ENCODE measurements at regions not wholly inside any gene's neighbourhood (a gene's known extent, or its start where the extent isn't known, plus 50 kb on each side); places are given as distances from the start of the nearest gene placed in this dataset.

DNA sequence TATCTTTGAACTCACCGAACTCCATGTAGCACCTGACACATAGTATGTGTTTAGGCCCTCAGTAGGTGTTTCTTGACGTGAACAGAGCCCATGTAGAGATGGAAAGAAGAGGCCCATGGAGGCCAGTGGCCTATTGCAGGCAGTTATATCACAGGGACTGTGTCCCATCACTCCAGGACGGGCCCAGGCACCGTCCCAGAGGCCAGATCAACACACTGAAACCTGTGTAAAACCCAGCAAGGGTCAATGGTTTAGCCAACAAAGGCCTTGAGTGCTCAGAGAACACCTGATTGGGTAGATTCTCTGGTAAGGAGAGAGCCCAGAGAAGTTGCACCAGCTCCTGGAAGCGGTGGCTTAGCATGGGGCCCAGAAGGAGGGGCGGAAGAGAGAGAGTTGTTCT, 82.8 kb downstream of the INHBB start:
- no peak for DNase-seq

DNA sequence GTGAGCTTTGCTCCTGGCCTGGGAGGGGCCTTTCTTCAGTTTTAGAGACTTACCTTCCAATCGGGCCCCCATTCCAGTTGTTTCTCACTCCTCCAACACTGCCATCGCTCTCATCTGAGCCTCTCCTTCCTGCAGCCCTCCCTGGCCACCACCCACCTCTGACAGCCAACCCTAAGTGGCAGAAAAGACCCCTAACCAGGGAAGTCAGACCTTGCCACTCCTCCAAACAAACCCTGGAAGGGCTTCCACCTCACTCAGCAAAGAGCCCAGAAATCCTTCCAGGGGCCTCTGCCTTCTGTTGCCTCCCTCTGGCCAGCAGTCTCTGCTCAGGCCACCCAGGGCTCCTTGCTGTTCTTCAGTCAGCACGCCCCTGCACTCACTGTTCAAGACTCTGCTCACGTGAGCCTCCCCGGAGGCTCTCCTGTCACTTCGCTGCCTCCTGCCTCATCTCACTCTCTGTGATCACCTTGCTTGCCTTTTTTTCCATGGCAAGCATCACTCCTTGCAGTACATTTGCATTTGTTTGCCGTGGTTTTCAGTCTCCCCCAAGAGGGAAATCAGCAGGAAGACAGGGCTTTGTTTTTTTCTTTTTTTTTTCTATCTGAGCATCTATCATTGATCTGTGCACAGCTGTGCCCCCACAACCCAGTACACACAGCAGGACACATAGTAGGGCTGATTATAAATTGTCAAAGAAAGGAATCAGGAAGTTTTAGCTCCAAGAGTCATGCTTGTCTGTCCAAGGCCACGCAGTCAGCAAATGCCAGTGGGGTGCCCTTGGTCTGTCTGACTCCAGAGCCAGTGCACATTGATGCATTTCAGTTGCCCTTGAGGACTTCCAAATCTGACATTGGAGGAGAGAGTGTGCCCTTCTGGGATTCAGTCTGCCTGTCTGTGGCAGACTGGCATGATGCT, 83.9 kb downstream of the INHBB start:
- DNase-seq: no peak

DNA sequence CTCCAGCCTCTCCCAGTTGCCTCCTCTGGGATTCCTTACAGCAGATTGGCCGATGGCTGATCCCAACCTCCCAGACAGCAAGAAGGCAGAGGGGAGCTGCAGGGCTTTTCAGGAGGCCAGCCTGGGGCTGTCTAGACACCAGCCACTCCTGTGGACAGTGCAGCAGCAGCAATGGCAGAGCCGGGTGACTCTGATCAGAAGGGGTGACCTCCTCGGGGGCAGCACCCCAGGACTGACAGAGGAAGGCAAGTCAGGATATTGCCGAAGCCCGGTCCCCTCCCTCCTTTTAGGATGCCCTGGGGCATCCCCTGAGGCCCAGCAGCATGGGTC, 84.5 kb downstream of the INHBB start:
- DNase-seq: no peak

DNA sequence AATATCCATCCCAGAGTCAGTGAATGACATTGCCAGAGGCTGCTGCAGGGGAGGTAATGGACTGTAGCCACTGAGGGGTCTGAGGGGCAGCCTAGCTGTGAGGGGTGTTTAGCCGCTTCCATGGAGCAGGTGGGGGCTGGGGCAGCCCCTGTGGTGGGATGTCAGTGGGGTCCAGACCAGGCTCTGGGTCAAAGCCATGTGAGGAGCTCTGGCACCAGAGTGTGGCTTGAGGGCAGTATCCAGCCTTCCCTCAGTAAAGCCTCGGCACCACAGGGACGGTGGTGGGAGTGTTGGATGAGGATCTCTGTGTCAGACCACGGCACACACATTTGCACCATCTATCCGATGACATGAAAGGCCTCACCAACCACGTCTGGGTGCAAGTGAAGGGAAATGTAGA, 85.0 kb downstream of the INHBB start:
- no peak for DNase-seq

DNA sequence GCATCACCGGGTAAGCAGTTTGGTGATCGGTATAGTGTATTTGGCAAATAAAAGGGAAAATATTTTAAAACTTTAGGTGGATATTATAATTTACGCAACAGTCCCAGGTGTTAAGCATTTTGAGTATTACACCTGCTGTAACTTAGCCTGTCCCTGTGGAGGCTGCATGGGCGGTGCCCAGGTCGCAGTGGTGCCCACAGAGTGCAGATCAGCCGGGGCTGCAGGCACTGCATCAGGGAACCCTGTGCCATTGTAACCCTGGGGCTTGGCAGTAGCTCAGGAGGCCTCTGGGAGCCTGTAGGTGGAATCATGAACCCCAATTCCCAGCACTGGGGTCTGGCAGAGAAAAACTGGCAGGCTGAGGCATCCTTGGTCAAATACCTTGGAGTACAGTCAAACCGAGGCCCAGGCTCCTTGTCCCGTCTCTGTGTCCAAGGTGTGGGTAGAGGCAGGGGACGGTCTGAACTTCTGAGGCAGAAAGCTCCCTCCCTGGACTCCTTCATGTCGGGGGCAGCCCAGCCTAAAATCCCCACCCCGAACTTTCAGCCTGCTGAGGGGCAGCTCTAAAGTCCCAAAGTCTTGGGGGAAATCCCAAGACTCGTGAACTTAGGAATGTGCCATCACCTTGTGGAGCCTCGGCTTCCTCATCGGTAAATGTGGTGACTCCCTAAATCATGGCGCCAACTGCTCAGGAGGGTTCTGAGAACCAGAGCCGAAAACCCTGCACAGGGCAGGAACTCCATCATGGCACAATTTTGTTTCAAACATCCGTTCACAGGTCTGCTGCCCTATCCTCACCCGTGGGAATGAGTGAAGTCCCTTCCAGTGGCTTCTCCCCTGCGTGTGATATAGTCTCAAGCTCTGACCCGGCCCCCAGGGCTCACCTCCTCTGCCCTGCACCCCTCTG, 85.7 kb downstream of the INHBB start:
- DNase-seq: no peak

DNA sequence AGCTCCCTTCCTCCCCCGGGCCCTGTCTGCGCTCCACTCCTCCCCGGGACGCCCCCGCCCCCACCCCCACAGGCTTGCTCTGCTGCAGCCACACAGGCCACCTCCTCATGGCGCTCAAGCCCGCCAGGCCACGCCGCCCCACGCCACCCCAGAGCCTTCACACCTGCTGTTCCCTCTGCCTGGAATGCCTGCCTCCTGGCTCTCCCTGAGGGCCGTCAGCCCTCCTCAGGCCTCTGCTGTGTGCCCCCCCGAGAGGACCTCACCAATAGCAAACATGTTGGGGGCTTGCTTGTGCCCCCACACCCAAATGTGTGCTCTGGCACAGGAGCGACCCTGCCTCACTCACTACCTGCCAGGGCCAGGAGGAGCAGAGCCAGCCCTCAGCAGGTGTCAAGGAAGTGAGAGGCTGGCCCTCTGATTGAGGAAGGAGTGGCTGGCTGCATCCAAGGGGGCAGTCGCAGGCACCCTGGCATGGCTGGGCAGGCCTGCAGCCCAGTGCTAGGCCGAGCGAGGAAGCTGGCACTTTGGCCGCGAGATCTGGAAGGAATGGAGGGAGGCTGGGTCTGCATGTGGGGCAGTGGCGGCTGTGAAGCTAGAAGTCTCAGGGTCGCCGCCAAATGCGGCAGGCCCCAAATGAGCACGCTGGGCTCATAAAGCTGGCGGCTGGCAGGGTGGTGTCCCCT, 86.5 kb downstream of the INHBB start:
- no peak for DNase-seq

DNA sequence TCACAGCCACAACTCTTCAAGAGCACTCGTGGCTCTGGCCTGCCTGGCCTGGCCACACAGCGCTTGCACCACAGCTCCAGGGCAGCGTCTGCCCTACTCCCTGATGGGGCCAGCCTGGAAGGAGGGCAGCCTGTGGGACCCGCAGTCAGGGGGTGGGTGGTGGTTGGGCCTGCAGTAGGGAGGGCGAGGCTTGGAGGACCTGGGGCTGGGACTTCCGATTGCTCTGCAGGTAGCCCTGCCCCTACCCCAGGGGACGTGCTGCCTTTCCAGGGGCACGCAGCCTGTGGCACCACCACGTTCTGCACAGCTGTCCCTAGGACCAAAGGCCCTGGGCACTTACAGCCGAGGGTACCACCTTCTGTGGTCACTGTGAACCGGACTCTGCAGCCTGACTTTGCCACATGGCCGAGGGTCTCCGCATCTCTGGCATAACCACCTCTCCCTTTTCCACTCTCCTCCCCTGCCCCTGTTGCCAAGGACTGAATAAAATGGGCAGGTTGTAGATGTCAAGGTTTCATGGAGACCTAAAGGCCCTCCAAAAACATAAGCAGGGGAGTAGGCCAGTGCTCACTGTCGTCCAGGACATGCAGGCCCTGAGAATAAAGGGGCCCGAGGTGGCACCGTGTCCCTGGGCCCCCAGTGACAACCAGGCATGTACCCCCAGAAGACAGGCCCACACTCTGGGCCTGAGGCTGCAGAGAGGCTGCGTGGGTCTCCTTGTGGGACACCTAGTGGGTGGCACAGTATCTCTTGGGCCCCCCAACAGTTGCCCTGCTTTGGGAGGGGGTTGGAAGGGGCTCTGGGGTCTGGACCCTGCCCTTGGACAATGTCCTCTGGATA, 87.3 kb downstream of the INHBB start:
- DNase-seq: no peak

DNA sequence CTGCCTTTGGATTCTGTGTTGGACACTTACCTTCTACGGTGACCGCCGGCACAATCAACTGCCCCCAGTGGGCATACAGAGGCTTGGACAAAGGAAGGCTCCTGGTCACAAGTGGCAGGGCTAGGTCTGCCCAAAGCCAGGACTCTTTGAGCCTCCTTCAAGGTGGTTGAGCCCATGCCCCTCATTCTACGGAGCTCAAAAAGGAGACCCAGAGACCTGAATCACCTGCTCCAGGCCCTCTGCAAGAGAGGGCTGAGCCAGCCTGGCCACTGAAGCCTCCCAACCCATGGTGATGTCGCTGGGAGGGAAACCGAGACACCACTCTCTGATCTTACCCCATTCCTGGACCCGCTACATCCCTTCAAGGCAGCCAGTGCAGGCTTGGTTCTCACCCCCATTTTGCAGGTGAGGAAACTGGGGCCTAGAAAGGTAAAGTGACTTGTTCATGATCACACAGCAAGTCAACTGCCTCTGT, 87.9 kb downstream of the INHBB start:
- DNase-seq: no peak

DNA sequence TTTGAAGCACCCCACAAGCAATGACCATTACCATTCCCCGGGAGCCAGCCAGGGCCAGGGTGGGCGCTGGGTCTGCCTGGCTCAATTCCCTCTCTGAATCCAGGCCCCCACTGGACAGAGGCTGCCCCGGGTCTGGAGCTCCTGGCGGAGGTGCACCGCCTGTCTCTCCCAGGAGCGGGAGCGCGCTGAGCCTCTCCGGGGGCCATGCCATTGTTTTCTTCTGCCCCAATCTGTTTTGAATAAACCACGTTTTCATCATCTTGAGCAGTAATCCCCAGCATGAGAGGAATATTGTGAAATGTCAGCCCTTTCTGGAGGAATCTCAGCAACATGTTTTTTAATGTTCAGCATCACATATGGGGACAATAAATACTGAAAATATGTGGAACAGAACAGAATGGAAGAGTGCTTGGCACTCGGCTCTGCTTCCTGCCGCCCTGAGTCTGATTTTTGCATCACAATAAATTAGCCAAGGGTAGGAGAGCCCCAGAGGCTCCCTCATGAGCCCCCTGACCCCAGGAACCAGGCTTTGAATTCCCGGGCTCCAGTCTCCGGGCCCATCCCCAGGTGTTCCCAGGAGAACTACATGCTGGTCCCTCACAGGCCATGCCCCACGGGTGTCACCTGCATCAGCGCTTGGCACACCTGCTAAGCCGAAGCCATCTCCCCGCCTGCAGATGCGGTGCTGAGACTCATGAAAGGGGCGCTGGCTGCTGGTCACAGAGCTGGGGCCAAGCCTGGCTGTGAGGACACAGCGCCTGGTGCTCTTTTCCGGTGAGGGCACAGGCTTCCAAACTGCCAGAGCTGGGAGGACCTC, 88.8 kb downstream of the INHBB start:
- DNase-seq: no peak

DNA sequence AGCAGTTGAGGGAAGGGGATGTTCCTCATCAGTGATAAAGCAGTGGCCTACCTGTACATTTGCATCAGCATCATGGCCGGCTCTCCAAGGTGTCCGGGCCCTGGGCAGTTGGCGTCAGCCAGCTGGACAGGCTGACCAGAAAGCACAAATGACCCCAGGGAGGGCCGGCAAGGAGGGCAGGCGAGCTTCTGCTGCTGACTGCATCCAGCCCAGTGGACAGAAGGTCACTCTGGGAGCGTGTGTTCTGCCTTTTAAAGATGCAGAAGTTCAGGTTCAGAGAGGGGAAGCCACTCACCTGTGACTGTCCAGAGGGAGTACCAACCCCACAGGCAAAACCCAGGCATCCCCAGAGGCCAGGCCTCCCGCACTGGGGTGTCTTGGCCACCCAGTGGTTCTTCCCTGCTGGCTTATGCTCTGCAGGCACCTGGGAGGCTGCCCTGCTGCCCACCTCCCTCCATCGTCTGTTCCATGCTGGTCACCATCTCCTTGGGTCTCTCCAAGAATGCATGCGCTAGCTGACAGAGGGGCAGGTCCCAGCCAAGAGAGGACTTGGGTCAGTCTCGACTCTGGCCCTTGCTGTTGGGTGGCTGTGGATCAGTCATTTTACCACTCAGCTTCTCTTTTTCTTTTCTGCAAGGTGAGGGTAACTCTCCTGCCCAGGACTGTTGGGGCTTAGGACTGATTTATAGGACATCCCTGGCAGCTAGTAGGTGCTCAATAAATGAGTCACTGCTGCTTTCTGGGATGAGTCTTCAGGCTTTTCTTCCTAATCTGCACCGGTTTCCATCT, 89.9 kb downstream of the INHBB start:
- DNase-seq: no peak

DNA sequence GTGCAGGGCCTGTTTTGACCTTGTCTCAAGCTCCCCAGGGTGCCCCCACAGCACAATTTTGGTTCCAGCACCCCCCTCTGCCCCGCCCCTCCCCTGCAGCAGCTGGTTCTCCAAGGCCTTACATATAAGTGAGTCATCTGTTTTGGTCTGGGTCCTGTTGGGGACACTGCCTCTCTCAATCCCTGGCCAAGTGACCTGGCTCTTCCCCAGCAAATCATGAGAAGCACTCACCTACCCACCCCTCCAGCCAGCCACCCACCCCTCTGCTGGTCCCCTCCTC, 90.5 kb downstream of the INHBB start:
- no peak for DNase-seq

DNA sequence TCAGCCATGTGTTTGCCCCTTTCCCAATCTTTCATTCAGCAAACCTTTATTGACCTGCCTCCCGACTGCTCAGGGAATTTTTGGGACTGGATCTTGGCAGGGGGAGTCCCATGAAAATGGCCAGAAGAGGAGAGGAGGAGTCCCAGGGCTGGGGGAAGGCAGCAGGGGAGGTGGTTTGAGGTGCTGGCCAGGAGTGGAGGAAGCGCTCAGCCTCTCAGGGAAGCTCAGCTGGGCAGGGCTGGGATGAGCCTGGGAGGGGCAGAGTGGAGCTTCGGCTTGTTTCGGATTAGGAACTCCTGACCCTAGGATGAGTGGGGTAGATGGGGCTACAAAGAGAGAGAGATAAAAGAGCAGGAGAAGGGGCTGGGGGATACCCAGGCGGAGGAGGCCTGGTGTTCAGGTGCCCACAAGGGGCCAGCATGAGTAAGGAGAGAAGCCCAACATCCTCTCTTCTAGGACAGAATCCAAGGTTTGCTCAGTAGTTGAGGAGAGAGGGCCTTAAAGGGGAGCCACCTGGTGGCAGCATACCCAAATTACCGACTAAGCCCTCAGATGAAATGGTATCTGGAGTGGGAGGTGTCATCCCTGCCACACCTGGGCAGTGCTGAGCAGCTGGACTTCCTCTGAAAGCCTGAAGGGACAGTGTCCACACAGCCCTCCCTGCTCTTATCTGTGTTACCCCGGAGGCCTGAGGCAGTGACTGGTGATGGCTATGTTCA, 91.1 kb downstream of the INHBB start:
- no peak for DNase-seq

DNA sequence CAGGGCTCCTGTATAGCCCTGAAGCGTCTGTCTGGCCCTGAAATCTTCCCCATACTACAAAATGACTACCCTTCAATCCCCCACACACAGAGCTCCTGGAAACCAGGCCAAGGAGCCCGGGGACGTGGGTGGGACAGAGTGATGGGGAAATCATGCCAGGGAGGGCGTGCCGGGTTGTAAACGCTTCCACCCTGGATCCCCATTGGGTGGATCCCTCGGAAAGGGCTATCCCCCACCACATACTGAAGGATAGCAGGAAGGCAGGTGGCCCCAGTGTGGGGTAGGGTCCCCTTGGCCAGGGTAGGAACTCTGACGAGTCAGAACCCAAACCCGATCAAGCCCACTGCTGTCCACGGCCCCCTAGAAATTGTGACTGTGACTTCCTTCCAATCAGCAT, 91.7 kb downstream of the INHBB start:
- no peak for DNase-seq

DNA sequence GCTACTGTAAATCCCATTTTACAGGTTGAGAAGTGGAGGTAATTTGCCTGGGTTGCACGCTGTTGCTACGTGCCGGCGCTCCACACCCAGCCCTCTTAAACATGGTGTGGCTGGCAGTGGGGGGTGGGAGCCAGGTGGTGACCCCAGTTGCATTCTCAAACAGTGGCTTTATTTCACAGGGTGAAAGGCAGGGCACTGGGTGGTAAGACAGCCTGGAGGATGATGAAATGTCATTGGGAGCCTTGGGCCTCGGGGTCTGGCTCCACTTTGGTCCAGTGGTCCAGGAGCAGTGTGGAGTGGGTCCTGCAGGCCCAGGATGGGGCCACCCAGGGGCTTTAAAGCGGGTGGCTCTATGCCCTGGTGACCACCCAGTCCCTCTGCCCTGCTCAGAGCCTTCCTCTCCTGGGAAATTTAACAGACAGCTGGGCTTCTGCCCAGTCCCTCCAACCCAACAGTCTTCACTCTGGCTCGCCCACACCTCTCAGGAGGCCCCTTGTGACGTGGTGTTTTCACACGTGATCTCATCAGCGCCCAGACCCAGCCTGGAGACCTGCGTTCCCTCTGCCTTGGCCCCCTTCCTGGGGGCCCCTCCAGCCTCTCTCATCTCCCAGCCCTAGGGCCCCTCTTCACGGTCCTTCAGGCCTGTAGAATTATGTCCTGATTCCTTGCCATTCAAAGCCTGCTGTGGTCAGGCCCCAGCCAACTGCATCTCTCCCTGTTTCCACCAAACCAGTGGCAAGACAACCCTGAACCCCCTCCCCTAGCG, 92.5 kb downstream of the INHBB start:
- DNase-seq: no peak

DNA sequence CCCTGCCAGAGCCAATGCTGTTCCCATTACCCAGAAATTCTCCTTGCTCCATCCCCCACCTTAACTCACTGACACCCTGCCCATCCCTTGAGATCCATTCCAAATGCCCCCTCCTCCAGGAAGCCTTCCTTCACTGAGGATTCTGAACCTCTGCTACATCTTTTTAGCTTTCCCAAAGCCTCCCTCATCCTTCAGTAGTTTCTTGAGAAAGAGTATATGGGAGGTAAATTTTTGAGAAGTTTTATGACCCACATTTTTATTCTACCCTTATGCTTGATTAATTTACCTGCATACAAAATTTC, 93.1 kb downstream of the INHBB start:
- no peak for DNase-seq

DNA sequence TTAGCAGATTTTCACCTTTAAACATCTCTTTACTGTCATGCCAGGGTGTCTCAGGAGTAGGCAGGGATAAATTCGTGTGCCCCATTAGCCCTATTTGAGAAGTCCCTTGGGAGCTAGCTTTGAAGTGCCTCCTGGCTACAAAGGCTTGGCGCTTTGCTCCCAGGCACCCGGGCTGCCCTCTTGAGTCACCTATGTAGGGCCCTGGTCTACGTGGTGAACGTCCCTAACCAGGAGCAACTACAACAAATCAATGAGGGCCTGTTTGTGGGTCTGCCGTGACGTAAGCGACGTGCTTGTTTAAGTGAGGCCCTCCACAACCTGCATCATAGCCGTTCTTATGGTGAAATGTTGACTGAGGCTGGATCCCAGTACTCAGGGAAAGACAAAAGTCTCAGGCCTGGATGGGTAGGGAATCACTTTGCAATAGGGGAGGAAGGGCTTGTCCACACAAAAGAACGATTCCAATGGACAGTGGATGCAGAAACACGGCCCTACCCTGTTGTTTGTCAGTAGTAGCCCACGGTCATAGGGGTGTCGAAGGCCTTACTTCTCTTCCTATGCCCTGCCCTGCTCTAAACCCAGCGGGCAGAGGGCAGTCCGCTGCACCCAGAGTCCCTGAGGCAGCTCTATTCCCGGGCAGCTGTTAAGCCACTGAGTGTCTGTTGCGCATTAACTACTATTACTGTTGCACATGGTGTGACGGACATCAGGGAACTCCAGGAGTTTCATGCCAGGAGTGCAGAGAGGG, 93.9 kb downstream of the INHBB start:
- no peak for DNase-seq

DNA sequence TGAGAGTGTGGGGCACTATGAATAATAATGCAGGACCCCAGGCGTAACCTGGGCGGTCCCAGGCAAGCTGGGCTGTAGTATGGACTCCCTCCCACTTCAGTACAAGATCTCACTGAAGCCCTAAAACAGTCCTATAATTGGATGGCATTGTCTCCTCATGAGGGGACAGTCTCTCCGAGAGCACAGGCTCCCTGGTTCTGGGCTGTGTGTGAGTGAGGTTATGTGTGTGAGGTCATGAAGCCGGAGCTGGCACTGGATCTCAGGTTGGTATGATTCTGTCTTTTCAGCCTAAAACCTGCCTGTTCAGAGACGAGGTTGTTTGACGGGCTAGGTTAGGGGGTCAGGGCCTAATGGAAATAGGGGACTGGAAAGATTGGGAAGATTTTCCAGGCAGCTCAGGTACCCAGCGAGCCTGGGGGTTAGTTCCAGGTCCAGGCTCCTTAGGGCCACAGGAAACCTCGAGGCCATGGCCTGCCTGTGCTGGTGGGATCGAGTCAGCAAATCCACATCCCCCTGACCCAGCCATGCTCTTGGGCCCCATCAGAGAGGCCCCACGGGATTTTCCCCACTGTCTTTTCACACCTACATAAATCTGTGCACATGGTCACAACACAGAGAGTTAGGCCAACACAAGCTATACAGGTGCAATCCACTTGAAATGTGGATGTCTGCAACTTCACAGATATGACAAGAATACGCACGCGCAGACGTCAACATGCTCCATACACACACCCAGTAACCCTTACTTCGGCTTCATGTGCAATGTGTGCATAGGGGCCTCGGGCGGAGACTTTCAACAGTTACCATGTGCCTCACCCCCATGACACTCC, 94.8 kb downstream of the INHBB start:
- DNase-seq: no peak

DNA sequence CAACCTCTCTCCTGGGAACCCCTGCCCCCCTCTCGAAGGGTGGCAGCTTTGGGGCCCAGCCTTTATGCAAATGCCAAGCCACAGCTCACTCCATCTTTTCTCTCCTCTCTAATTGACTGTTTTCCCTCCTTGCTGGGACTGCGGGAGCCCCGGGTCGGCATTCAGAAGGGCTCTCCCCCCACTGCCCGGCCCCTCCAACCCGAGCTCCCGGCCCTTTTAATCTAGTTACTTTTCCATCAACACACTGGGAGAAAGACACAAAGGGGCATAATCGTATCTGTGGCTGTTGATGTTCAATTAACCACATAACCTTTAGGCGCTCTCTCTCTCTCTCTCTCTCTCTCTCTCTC, 95.4 kb downstream of the INHBB start:
- DNase-seq: no peak
